Glomerular endothelial cell (primary cell): ENCODE measurements at regions not wholly inside any gene's neighbourhood (a gene's known extent, or its start where the extent isn't known, plus 50 kb on each side); places are given as distances from the start of the nearest gene placed in this dataset.

Experiments
- DNase-seq: peaks from one replicate; pipeline ENCODE4 v3.0.0-alpha.2; 2011; ENCODE audit warnings: low read depth, low spot score; ENCODE audit errors: extremely low read depth

DNA sequence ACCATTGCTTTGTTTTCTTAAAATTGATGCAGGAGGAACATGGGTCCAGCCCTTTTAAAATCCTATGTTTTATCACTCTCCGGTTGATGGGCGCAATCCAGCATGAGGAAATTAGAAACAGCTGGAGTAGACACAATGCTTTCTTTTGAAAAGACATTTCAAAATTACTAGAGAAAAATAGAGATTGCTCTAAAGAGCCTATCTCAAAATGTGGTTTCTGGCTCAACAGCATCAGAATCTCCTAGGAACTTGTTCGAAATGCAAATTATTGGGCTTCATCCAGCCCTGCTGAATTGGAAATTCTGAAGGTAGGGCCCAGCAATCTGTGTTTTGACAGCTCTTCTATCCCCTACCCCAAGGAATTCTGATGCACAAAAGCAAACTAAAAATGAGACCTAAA, 190.8 kb upstream of the BMP2 start:
- no peak for DNase-seq

DNA sequence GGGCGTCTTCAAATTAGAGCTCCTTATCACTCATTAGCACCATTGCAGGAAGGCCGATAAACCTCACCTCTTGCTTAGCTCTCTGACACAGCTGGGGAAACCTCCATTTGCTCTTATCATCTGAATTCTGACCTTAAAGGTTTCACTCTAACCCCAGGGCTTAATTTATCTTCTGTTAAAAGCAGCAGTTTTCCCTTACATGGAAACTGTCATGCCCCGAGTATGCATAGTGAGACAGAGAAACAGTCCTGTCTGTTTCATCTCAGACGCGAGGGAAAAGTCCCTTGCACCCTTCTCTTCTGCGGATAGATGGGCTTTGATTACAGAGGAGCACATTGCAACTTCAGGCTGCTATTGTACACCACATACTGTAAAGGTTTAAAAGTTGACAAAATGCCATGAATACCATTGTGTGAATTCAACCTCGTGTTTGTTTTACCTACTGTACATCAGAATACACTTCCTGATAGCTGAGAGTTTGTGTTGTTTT, 191.5 kb upstream of the BMP2 start:
- peak; percentile 79 for DNase-seq

DNA sequence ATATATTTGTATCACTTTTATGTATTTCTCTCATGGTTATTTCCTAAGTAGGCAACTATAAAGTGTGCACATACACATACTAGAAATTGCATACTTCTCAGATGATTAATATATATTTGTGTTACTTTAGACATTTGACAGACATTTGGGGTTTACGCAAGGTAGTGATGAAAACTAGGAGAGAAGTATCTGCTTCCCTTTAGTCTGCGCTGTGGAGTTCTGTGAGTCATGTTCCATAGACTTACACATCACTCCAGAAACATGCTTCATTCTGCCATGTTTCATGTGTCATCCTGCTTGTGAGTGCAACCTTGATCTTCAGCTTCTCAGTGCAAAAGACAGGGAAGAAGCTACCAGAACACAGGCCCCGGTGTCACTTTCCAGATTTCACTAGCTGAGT, 200.7 kb upstream of the BMP2 start:
- no peak for DNase-seq

DNA sequence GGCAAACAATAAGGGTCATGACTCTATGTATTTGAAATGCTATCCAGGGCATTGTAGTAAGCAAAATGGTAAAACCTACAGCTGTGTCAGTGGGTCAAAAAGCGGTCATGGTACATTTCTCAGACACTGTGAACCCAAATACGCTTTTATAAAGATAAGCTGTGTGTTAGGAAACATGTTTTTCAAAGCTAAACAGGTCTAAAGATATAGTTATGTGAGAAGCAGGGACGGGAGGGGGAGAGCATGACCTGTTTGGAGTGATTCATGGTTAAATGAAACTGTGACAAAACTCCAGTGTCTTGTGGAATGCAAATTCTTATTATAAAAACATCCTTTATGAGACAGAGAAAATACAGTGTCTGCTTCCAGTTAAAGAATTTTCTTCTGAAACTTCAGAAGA, 205.4 kb upstream of the BMP2 start:
- DNase-seq = peak; percentile 77

DNA sequence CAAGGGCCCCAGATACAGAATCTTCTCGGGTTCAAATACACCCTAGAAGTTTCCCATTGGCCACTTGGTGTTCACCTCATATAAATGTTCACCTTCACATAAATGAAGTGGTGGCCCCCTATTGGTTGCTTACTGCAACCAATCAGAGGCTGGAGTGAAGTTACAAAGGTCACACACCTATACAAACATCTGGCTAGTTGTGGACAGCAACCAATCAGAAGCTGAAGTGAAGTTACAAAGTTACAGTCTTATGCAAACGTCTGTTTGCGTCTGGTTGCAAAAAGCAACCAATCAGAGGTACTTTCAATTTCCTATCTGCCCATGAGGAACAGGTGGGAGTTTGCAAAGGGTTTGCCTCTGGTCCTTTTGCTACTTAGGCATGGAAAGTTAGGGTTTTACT, 206.5 kb upstream of the BMP2 start:
- DNase-seq = no peak

DNA sequence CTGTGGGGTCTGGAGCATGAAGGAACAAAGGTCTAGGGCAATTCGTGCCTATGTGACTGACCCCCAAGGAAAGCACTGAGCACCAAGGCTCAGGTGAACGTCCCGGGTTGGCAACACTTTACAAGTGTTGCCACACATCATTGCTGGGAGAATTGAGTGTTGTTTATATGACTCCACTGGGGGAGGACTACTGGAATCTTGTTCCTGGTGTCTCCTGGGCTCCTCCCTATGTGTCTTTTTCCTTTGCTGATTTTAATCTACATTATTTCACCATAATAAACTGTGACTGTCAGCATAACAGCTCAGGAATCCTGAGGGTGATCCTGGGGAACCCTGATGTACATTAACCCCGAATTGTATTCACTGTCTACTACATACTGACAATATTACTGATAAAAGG, 207.7 kb upstream of the BMP2 start:
- no peak for DNase-seq

DNA sequence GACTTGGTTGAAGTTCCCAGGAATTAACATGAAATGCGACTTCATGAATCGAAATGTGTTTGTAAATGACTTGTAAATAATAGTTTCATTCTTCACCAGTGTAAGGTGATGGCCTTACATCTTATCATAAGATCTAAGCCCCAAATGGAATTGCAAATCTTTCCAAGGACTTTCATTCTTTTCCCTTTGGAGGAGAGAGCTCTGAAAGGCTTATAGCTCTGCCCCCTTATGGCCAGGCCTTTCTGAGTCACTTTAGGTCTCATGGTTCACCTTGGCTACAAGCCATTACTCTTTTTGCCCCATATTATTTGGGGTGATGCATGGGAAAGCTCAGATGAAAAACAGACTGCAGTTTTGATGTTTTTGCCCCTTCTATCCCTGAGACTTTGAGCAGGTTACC, 209.1 kb upstream of the BMP2 start:
- no peak for DNase-seq

DNA sequence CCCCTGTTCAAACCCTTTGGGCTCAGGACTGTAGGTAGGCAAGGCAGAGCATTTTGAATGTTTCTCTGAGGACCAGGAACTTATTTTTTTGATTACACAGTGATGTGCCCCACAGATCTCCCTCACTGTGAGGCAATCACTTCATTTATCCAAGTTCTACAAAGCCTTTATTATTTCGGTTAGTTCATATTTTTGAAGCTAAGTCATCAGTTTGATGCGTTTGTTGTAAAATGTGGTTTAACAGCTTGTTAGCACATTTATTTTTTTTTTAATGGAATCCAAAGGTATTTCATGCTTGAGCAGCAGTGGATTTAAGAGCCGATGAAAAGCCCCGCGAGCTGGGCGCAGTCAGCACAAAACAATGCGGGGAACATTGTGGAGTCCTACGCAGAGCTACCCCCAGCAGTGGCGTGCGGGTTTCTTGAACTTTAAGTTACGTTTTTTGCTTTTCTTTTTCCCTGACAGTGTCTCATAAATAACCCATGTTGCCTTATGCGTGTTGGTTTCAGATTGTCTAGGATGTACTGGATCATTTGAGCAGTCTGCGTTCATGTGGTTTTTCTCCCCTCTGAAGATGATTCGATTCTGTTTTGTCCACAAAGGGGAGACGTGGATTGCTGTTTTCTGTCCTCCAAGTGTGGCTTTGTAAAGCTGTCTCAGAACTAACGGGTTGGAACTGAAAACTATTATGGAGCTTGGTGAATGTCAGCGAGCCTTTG, 233.6 kb upstream of the BMP2 start:
- no peak for DNase-seq

DNA sequence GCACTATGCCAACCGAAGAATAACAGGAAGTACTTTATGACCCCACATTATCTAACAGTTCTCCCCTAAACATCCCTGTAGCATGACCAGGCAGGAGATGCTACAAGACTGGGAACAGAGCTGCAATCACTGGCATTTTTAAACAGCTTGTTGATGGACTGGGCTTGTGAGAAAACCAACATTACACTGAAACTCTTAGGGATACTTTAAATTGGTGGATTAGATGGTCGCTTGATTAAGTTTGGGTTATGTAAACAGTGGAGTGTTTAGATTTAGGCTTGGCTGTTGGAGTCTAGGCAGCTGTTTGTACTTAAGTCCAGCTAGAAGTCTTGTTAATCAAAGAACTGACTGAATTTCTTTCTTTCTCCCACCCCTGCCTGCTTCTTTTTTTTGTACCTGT, 234.1 kb upstream of the BMP2 start:
- DNase-seq = no peak

DNA sequence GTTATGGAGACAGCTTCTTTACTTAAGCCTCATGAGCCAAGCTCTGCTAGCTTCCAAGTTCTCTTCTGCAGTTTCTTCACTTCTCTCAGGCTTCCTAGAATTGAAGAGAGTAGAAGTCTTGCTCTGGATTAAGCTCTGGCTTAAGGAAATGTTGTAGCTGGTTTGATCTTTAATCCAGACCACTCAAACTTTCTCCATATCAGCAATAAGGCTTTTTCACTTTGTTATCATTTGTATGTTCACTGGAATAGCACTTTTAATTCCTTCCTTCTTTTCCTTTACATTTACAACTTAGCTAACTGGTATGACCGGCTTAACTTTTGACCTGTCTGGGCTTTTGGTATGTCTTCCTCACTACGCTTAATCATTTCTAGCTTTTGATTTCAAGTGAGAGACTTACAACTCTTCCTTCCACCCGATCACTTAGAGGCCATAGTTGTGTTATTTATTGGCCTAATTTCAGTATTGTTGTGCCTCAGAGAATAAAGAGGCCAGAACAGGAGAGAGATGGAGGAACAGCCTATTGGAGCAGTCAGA, 236.6 kb upstream of the BMP2 start:
- no peak for DNase-seq

DNA sequence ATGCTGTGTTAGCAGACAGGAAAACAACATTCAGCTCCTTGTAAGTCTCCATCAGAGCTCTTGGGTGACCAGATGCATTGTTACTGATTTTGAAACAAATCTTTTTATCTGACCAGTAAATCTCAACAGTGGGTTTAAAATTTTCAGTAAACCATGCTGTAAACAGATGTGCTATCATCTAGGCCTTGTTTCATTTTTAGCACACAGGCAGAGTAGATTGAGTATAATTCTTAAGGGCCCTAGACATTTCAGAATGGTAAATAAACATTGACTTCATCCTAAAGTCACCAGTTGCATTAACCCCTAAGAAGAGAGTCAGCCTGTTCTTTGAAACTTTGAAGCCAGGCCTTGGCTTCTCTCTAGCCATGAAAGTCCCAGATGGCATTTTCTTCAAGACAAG, 237.2 kb upstream of the BMP2 start:
- DNase-seq = no peak

DNA sequence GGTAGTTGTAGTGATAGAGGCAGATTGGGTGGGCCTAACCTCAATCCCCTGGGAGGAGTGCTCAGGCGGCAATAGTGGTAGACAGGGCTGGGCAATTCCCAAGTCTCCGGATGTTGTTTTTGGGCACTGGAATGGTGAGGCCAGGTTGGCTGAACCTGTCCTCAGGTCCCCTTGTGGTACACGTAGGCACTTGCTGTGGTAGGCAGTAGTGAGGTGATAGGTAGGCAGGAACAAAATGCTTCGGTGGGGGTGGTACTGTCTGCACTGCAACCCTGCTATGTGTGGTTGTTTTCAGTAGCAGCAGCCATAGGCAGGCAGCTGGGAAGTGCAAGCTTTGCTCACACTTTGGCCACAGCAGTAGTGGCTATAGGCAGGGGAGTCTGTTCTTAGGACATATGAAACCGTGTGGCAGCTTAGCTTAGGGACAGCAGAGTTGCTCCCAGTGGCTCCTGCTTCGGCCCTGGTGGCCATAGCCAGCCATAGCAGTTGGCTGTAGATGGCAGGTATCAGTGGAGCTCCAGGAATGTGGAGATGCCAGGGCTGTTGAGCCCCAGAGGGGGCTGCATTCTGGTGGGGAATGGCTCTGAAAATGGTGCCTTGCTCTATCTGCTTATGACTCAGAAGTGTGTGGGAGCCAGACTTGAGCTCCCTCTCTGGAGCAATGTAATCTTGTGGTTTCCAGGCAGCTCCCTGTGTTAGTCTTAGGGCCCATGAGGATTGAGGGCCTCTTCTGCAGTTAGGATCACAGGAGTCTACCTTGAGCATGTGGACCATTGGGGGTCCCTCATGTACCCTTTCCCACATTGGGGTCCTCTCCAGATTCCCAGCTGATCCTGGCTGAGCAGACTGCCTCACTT, 241.8 kb upstream of the BMP2 start:
- no peak for DNase-seq

DNA sequence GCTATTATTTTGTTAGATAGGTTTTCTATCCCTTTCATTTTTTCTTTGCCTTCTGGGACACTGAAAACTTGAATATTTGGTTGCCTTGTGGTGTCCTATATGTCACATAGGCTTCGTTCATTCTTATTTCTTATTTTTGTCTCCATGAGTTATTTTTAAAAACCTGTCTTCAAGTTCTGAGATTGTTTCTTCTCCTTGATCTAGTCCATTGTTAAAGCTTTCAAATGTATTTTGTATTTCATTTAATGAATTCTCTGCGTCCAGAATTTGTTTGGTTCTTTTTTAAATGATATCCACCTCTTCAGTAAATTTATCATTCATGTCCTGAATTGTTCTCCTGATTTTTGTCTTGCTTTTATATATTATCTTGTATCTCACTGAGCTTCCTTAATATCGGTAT, 243.2 kb upstream of the BMP2 start:
- DNase-seq = no peak

DNA sequence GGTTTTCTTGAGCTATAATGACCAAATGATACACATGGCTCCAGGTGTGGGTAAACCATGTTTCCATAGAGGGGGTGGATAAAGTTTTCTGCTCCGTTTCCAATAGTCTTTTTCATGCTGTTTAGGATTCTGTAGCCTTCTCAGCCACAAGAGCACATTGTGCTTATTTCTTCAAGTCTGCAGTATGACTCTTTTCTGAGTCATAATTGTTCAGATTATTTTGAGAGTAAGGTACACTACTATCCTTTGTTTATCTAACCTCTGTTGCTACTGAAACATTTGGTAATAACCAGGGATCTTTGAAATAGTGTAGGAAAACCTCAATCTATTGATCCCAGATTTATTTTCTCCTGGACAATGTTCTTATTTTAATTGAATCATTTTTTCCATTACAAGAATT, 247.9 kb upstream of the BMP2 start:
- no peak for DNase-seq

DNA sequence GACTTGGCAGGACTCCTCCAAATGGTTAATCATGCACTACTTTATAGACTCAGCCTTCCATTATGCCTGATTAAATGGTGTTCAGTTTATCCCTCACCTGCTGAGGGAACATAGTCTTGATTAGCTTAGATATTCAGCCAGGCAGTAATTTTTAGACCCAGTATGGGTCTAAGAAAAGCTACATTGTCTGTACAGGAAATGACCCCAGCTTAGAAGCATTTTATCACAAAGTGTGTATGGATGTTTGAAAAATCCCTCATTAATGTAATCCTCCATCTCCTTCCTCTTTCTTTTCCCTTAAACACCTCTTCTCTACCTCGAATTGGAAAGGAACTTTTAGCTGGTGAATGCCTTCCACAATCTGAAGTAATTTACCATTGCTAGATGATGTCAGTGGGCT, 252.2 kb upstream of the BMP2 start:
- DNase-seq = no peak

DNA sequence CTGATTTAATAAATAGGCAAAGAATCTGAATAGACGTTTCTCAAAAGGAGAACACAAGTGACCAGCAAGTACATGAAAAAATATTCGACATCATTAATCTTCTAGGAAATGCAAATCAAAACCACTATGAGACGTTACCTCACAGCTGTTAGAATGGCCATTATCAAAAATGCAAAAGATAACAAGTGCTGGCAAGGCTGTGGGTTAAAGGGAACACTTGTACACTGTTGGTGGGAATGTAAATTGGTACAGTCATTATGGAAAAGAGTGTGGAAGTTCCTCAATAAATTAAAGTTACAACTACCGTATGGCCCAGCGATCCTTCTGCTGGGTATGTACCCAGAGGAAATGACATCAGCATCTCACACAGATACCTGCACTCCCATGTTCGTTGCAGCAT, 253.9 kb upstream of the BMP2 start:
- no peak for DNase-seq

DNA sequence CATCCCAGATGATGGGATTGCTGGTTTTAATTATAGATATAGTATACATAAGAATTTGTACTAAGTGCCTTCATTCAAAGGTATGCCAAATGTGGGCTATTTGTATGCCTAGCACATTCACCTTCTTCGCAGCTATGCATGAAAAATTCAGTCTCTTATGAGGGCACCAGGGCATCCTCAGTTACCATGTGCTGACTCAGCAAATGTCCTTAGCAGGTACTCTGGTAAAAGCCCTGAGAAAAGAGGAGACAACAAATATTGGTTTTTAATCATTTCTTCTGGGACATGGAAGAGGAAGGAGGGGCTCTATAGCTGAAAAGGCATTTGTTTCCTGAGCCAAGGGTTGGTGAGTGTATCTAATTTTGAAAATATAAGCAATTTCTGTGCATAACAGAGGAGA, 258.1 kb upstream of the BMP2 start:
- DNase-seq = no peak

DNA sequence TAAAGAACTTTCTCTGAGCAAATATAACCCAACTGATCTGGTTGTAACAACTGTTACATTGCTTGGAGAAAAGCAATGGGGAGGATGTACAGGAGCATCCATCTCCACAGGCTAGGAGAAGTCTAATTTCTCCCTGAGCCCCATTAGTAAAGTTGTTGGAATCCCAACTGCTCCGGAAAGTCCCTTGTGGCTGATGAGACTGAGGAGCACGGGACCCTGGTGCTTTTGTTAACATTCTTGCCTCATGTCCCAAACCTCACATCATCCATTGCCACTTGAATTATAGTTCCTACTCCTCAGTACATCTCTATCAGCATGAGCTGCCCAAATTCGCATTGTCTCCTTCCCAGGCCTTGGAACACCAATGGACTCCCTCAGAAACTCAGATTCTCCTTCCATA, 260.6 kb upstream of the BMP2 start:
- DNase-seq = no peak

DNA sequence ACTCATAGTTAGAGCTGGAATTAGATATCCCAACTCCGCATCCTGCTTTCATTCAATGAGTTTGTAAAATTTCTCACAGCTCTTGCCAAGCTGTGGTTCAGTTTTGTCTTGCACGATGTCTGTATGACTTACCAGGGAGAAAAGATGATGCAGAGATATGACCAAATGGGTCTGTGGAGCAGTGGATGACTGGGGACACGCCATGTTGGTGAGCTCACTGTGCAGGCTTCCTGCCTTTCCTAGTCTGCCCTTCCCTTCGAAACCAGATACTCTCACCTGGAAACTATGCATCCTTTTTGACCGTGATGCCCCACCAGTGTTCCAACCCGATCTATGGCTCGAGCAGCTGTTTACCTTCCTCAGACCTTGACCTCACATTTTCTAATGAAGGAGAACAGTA, 262.7 kb upstream of the BMP2 start:
- no peak for DNase-seq

DNA sequence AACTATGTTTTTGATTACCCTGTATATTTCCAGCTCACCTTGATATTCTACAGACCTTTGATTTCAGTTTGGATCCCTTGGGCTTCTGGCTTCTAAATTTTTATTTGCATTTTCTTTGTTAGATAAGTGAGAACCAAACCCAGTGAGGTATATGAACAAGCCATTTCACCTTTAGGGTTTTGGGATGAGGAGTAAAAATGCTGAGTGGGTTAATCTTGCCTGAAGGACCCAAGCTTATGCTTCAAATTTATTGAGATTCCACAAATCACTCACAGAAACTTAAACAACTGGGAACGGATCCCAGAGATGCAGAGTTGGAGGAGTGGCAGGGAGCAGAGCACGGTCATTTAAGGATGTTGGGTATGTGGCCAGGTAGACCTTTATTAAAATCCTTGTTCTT, 263.3 kb upstream of the BMP2 start:
- DNase-seq = no peak

DNA sequence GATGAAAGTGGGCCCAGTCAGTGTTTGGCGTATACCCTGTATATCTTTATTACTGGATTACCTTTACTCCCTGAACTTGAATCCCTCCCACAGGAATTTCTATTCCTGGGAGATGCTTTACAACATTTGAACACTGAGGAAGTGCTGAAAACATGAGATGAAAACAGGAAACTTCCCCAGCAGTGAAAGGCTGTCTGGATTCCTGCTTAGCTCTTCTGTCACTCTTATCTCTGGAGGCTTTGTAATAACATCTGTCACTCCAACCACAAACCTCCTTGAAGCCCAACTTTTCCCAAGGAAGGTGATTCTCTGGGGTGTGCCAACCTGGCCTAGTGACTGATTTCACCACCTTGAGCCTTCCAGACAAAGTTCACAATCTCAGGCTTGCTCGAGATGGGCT, 264.5 kb upstream of the BMP2 start:
- no peak for DNase-seq

DNA sequence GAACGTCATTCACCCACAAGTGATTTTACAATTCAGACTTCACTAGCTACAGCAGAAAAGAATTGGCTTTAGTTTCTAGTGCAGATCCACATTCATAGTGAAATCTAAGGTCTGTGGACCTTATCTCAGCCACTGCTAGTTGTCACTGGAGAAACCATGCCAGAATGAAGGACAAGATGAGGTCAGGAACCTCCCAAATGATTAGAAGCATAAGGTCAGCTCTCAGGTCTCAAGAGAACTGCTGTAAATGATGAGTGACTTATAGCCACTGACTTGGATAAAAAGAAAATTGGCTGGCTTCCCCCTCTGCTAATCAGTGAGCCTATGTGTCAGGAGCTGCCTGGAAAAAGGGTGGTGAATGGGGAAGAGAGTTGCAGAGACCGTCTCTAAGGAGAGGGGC, 265.3 kb upstream of the BMP2 start:
- DNase-seq = no peak
